OCI-M2 (cell line): ENCODE measurements at regions not wholly inside any gene's neighbourhood (a gene's known extent, or its start where the extent isn't known, plus 50 kb on each side); places are given as distances from the start of the nearest gene placed in this dataset.
"Not testable (repeated sequence)": the region's sequence is repeated elsewhere in the genome, so short reads cannot be mapped to it uniquely, and the experiment has no call there.

Experiments used
- DNase-seq: peaks from one replicate; lab custom pipeline; 2025; ENCODE audit not compliant: unreplicated experiment; lab: John Stamatoyannopoulos, UW

DNA sequence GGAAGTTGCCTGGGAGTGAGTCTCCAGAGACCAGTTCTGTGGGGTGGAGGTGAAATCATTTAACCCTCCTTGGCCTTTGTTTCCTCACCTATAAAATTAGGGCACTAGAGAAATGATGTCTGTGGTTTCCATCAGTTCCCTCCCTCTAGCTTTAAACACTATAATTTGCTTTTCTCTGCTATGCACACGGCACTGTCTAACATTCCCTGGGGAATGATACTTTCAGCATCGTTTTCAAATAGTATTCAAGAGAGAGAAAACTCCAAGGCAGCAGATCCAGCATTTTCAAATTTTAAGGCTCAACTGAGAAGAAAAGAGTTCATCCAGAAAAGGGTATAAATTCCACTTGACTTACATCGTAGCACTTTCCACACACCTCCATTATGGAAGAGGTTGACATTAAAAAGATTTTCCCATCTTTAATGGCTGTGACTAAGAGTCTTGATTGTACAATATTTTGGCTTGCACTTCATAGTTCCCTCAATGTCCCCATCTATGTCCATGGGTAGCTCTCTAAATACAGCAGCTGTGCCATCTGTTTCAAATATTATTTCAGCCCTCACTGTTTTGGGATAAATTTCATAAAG lies 137.7 kb upstream of the ZPLD1 start:
- no peak for DNase-seq

DNA sequence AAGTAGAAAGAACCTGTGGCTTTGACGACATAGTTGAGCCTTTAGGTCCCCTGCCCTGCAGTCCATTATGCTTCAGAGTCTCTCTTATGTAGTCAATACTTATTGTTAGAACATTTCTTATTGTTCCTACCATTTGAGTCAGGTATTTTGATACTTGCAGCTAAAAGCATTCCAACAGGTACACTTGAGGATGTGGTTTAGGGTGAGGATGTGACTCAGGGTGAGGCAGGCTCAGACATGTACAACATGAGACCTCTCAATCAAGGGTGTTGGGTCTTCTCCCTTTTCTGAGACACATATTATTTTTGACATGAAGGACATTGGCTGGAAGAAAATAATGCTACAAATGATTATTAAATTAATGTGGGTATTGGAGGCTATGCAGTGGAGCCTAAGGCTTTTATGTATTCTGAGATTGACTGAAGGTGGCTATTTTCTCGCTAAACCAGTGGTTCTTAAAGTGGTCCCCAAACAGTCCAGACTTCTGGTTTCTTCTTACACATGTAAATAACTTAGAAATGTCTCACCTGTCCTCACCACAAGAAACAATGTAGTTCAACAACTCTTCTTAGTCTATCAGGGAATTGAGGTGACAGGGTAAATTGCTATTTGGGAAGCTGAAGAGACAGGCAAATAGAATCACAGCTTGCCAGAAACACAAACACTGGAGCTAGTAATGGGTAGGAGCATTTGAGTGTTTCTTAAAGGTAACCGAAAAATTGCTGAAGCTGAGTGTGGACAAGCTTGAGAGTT lies 135.5 kb upstream of the ZPLD1 start:
- no peak for DNase-seq

DNA sequence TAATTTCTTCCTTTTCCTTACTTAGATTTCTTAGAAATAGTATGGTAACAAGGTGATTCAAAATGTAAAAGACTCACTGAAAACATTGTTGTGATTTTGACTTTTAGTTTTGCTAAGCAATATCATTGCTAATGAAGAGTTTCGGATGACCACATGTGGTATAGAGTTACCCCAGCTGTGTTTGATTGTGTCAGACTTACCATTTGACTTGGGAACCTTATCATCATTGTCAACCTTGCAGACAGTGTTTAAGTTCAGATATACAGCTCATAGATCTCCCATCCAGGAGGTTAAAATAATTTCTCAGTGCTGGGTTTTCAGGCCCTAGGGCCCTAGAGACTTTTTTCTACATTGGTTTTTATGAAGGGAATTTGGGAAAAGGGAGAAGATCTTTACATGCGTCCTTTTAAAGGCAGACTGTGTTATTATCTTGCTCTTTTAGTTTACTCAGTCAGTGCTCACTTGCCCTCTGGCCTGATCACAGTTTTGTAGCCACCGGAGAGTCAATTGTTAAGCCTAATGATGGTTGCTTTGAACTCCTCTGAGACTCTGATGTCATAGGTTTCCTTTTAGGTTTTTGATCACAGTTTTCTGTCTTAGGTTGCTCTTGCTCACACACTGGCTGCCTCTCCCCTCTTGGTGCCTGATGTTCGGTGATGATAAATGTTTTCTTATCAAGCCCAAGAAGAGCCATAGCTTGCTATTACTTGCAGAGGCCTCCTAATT lies 133.5 kb upstream of the ZPLD1 start:
- no peak for DNase-seq

DNA sequence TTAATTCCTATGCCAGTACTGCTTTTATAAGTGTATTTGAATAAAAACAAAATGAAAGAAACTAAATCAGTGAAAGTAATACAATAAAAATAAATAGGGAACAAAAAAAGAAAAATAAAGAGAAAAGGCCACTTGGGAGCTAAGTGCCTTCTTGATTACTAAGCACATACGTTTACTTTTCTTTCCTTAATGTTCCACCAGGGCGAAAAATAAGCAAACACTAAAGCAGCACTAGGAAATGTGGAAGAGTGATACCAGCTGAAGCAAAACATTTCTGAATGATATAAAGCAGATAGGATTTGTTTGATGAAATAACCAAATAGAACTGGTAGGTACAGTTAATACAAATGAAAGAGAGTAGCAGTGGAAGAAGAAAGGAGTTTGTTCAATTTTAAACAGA lies 132.8 kb upstream of the ZPLD1 start:
- DNase-seq = no peak

DNA sequence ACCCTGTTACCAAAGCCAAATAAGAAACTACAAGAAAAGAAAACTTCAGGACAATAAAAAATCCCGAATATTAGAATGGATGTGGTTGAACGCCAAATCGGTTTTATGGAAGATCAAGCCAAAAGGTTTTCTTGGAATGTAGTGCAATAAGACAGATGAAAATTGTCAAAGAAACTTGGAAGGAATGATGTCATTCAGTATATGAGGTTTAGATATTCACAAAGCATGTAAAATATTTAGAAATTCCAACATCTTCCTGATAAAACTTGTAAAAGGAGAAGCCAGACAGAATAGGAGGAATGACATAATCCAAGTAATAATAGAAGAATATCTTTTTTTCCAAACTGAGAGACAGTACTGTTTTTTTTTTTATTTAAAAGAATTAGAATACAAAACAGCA lies 130.3 kb upstream of the ZPLD1 start:
- no peak for DNase-seq

DNA sequence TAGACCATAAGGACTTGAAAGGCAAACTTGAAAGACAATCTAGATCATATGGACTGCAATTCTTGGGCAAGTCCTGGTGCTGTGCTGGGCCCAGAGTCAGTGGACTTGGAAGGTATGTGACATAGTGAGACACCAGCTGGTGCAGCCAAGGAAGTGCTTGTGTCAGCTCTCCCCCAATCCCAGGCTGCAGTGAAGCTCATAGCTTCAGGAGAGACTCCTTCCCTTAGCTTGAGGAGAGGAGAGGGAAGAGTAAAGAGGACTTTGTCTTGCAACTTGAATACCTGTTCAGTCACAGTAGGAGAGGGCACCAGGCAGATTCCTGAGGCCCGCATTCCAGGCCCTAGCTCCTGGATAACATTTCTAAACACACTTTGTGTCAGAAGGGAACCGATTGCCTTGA lies 127.4 kb upstream of the ZPLD1 start:
- no peak for DNase-seq

DNA sequence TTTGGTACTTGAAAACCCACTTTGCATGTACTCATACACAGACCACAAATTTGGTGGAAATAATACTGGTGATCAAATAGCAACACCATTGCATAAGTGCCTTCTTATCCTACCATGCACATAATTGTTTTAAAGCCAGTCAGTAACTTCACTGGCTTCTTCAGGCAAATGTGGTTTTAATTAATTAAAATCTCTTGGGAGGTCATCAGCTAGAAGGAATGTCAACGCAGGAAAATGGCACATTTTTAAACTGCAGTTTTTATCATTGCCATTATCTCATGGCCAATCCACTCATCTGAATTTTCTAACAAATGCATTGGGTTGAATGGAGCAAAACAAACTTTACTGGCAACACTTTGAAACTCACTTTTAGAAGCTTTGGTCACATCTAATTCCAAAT lies 105.7 kb upstream of the ZPLD1 start:
- DNase-seq = no peak

DNA sequence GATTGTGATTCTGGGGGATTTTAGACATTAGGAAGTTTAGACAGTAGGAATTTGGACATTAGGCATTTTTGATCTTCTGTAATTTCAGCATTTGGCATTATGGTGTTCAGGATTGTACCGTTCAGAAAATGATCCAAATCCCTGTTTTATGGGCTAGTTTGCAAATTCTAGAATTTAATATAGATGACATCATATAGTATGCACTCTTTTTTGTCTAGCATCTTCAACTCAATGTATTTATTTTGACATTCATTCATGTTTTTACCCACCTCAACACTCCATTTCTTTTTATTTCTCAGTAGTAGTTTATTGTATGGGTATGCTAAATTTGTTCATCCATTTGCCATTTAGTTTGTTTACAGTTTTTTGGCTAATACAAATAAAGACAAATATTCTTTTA lies 105.3 kb upstream of the ZPLD1 start:
- no peak for DNase-seq

DNA sequence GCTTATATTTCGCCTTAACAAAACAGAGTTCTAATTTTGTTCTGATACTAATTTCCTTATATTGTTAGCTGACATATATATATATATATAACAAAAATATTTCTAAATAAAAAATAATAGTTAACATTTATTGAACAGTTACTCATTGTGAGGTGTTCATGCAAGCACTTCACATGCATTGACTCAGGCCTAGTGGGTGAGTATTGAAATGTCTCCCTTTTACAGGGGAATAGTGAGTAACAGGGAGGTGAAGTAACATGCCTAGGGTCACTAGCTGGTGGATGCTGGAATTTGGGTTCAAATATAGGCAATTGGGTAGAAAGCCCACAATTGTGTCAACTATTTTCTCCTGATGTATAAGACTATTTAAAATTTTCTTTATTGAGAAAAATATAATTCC lies 102.6 kb upstream of the ZPLD1 start:
- DNase-seq = no peak

DNA sequence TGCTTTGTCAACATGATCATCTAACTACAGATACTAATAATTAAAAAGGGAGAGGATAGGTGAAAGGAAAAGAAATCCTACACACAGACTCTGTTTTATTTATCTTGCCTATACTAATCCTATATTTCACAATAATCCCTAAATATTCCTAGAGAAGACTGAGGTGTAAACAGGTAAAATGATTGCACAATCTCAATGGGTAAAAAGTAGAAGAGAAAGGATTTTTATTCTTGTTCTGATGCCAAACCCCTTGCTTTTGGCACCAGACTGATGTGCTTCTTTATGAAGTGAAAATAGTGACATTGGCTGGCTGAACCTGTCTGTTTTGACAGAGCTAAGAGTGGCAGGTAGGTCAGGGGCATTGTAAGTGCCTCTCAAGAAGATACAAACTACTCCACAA lies 101.9 kb upstream of the ZPLD1 start:
- DNase-seq = no peak

DNA sequence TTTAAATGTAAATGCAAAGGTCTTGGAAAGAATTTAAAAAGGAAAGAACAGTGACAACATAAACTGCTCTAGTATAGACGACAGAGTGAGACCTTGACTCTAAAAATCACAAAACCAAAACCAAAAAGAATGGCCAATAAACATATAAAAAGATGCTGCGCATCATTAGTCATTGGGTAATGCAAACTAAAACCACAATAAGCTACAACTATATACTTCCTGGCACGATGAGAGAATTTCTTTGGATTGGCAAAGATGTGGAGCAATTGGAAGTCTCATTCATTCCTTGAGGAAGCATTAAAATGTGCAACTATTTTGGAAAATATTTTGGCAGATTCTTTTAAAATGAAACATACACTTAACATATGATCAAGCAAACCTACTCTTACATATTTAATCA lies 98.7 kb upstream of the ZPLD1 start:
- no peak for DNase-seq

DNA sequence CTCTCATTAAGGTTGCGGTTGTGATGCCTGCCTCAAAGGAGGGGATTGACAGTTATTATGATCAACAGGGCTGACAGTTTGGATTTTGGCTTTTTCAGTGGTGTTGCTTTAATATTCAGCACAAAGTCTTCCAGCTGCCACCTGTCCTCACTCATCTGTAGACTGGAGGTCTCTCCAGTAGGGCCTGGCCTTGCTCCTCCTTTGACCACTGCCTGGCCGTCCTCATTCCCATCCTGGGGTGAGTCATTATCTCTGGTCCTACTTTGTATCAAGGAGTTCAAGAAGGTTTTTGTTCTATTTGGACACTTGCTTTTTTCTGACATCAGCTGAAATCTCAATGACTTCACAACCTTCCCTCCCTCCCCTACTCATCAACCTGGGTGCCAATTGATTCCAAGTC lies 95.1 kb upstream of the ZPLD1 start:
- DNase-seq = no peak

DNA sequence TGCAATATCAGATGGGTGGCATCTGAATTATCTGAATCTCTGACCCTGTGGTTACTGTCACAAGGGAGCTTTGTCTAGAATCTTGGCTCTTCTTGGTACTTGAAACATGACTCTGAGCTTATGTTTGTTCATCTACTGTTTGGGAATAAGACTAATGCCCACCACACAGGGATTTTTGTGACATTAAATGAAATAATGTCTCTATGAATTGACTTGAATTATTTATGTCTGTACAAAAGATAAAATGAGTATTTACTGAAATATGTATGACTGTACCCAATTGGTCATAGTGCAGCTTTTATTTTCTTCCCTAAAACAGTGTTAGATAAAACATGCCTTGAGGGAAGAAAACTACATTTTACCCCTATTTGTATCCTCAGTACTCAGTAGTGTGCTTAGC lies 87.9 kb upstream of the ZPLD1 start:
- no peak for DNase-seq

DNA sequence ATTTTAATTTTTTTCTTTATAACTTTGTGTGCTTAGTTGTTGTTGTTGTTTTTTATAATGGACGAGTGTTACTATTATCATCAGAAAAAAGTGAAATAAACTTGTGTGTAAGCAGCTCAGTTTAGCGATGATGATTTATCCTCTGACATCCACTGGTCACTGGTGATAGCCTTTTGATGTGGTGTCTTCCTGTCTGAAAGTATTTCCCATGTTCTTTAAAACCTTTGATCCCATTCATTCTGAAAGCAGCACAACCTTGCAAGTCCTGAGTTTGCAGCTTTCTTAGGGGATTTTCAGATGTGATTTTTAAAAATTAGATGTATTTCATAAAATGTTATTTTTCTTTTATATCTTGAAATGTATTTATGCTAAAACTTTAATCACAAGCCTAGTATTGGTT lies 85.9 kb upstream of the ZPLD1 start:
- no peak for DNase-seq

DNA sequence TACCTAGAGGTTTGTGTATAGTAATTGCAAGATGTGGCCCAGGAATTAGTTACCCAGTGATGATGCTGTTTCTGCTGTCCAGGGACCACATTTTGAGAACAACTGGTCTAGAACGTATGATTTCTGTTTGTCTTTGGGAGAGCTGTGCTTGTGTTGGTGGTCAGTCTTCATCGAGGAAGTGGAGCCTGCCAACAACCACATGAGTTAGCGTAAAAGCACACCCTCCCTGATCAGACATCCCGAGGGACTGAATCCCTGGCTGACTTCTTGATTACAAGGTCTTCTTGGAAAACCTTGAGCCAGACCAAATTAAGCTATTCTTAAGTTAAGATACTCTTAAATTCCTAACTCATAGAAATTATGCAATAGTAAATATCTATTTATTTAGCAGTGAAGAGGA lies 81.7 kb upstream of the ZPLD1 start:
- no peak for DNase-seq

DNA sequence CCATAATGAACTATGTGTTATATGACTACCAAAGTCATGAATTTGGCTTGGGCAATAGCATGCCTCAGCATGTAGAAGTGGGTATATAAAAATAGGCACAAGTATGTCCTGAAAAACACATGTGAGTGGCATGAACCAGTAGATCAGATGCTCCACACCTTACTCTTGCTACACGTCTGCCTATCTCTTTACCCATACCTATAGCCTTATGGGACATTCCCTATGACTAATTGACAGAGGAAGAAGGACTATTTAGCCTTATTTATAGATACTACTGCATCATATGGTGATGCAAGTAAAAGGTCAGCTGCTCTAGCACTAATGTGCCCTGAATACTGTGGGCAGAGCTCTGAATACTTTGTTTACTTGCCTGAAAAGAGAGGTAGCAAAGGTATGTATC lies 81.0 kb upstream of the ZPLD1 start:
- DNase-seq = no peak

DNA sequence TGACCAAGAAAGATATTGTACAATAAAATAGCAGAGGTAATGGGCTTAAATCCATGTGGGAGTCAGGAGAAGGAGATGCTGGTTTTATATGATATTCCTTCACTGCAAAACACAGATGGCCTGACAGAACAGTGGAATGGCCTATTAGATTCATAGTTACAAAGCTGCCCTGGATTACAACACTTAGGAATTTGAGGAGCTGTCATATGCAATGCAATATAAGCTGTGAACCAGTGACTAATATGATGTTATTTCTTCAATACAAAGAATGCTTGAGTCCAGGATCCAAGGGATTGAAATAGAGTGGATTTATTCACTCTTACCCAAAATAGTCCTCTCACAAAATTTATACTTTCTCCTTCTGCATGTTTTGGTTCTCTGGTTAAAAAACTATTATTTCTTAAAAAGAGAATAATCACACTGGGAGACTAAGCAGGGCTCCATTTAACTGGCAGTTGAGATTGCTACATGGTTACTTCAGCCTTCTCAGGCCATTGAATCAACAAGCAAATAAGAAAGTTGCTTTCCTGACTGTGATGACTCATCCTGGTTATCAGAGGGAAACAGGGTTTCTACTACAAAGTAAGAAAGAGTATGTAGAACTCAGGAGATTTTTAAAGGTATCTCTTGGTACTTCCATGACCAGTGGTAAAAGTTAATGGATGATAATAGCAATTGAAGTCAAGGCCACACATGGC lies 79.8 kb upstream of the ZPLD1 start:
- DNase-seq = no peak

DNA sequence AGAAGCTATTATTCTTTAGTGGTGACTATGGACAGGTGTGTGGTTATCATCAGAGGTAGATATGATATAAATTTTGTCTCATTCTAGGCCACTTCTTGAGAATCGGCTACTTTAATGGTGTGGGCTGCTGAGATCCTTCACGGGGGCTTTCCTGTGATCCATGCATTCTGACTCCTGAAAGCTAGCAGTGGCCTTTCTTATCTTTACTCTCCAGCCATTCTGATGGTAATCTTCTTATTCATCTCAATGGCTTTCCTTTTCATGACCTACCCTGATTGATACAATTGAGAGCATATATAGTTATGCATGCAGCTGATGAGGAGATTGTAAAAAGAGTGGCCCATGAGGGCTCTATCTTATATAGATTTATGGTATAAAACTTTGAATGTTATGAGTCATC lies 78.3 kb upstream of the ZPLD1 start:
- DNase-seq = no peak

DNA sequence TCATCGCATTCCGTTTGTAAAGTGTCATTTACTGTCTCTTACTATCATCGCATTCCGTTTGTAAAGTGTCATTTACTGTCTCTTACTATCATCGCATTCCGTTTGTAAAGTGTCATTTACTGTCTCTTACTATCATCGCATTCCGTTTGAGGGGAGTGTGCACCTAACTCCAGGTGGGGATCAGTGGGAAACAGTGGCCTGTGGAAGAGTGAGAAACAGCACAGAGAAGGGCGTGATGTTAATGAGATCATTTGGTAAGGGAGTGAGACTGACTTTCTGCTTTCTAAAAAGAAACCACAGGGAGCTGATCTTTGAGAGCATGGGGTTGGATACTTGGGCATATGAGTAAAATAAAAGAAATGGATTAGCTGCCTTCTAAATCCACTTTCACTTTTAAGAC lies 77.5 kb upstream of the ZPLD1 start:
- DNase-seq = not testable (repeated sequence)

DNA sequence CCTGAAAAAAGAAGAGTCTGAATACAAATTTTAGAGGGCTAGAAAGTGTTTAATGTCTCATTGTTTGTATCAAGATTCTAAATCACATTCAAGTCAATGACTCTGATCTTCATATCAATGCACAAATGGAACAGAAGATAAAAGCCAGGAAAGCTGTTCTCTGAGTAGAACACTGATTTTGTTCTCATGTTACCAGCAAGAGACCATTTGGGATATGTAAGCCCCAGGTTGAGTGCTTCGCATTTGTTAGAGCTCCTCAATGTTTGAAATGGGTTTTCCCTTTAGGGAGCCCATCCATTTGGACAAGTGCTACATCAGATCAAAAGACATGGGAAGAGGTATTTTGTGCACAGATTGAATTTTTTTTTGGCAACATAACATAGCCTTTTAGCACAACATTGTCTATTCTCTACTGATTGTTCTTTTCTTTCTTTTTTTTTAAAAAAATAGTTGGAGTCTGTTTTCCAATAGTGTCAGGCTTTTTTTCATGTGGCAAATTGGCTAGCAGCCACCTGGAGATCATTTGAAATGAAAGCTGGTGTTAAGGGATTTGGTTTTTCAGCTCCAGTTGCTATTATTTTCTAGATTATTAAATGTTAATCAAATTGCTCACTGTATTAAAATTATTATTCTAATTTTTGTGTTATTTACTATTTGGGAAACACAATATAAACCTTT lies 74.5 kb upstream of the ZPLD1 start:
- DNase-seq = no peak

DNA sequence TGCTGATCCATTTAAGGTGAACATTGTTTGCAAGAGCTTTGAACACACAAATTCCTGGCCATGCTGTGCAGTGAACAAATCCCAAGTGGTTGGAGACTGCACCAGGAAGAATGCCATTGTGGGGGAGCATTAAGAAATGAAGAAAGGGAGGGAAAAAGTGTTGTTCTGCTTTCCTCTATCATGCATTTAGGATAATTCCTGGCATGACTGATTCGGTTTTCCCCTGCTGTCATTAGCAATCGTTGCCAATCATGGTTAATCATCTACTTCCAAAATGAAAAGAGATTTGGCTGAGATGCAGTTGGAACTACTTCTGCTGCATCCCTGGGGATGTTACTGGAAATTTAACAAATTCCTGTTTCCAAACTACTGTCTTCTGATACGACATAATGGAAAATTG lies 73.7 kb upstream of the ZPLD1 start:
- no peak for DNase-seq
